COLO668 (cell line): ENCODE measurements at regions not wholly inside any gene's neighbourhood (a gene's known extent, or its start where the extent isn't known, plus 50 kb on each side); places are given as distances from the start of the nearest gene placed in this dataset.
"Not testable (repeated sequence)": the region's sequence is repeated elsewhere in the genome, so short reads cannot be mapped to it uniquely, and the experiment has no call there.

ENCODE experiments used
- DNase-seq: peaks from one replicate; lab custom pipeline; 2025; ENCODE audit not compliant: unreplicated experiment; lab: John Stamatoyannopoulos, UW

- DNase-seq = no peak
Observed at GRCh38 chr1:193905288-193906085, 719.1 kb upstream of the B3GALT2 start.

- DNase-seq = no peak
Observed at GRCh38 chr1:193891788-193892187, 705.4 kb upstream of the B3GALT2 start.

GRCh38 chr1:193890935-193891334 is 704.5 kb upstream of the B3GALT2 start:
- no peak for DNase-seq

DNA sequence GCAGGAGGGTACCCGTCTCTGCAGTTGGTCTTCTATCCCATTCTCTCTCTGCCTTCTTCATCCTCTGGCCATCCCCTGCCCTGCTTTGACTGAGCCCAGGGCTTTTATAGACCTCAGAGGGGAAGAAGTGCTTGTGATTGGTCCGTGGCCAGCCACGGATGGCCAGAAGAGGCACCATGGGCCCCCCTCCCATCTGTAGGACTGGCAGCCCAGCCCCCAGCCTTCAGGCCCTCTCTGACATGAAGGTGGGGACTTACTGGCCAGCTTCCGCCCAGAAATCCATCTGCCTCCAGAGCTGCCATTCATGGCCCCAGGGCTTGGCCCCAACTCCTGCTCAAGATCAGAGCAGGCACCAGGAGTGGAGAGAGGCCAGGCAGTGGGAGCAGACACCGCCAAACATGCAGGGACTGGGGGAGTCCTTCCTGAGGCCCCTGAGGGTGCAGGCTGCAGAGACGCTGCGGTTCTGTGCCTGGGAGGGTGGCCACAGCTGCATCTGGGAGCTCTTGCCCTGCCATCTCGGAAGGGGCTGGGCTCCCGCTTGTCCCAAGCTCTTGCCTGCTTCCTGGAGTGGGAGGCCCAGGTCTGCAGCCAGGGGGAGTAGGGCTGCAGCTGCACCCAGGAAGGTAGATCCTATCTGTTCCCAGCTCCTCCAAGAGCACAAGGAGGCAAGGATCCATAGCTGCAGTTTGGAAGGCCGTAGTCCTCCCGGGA is 698.6 kb upstream of the B3GALT2 start:
- no peak for DNase-seq

DNA sequence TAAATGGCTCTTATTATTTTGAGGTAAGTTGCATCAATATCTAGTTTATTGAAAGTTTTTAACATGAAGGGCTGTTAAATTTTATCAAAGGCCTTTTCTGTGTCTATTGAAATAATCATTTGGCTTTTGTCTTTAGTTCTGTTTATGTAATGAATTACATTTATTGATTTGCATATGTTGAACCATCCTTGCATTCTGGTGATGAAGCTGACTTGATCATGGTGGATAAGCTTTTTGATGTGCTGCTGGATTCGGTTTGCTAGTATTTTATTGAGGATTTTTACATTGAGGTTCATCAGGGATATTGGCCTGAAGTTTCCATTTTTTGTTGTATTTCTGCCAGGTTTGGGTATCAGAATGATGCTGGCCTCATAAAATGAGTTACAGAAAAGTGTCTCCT is 691.5 kb upstream of the B3GALT2 start:
- DNase-seq = not testable (repeated sequence)

DNA sequence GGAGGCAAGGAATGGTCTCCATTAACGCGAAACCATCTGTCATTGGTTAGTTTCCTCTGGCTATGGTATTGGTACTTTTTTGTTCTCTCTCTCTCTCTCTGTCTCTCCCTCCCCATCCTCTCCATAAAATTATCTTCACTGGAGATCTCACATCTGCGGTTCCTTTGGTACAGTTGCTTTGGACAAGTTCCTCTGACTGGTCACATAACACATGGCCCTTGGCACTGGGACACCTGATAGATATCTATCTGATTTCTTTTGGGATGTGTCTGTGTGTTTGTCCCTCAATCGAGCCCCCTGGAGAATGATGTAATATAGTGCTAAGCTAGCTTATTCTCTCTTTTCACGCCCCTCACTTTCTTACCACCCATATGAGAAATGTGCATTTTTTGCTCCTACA is 682.0 kb upstream of the B3GALT2 start:
- DNase-seq = no peak

GRCh38 chr1:193856261-193856660 is 669.8 kb upstream of the B3GALT2 start:
- DNase-seq = no peak

- DNase-seq = no peak
Observed at GRCh38 chr1:193850745-193851144, 664.3 kb upstream of the B3GALT2 start.

GRCh38 chr1:193846876-193847604 is 660.6 kb upstream of the B3GALT2 start:
- no peak for DNase-seq

DNA sequence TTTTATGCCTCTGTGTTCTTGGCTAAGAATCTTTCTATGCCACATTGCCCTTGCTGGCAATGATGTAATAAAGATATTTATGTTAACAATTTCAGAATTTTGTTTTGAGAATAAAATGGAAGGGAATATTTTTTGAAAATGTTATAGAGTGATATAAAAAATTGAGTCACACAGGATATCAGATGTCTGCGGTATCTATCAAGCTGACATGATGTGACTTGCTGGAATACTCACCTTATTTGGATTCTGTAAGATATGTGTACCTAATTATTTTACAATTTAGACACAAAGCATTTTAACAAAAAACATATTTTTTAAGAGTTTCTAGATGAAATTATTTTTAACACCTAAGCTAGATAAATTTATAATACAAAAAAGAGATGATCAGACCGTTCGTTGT is 660.0 kb upstream of the B3GALT2 start:
- DNase-seq = no peak

GRCh38 chr1:193841857-193842256 is 655.4 kb upstream of the B3GALT2 start:
- DNase-seq = no peak

- no peak for DNase-seq
Observed at GRCh38 chr1:193831465-193831864, 645.1 kb upstream of the B3GALT2 start.

DNA sequence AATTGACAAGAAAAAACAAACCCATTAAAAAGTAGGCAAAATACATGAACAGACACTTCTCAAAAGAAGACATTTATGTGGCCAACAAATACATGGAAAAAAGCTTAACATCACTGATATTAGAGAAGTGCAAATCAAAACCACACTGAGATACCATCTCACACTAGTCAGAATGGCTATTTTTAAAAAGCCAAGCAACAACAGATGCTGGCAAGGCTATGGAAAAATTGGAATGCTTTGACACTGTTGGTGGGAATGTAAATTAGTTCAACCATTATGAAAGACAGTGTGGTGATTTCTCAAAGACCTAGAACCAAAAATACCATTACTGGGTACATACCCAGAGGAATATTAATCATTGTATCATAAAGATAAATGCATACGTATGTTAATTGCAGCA is 641.1 kb upstream of the B3GALT2 start:
- DNase-seq = no peak

GRCh38 chr1:193819376-193819775 is 633.0 kb upstream of the B3GALT2 start:
- DNase-seq = no peak

DNA sequence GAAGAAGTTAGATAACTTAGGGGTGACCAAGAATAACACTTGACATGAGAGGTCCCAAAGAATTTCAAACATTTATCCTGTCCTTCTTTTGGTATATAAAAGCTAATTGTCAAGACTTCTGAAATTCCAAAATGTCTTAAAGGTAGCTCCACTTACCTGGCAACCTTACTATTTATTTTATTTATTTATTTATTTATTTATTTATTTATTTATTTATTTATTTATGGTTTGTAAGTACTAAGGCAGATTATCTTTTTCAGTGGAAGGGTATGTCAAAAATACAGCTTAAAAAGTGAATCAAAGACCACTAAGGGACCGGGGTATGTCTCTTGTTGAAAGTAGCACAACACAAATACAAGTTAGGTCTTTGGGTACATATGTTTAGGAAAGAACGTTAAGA is 620.8 kb upstream of the B3GALT2 start:
- DNase-seq = no peak

DNA sequence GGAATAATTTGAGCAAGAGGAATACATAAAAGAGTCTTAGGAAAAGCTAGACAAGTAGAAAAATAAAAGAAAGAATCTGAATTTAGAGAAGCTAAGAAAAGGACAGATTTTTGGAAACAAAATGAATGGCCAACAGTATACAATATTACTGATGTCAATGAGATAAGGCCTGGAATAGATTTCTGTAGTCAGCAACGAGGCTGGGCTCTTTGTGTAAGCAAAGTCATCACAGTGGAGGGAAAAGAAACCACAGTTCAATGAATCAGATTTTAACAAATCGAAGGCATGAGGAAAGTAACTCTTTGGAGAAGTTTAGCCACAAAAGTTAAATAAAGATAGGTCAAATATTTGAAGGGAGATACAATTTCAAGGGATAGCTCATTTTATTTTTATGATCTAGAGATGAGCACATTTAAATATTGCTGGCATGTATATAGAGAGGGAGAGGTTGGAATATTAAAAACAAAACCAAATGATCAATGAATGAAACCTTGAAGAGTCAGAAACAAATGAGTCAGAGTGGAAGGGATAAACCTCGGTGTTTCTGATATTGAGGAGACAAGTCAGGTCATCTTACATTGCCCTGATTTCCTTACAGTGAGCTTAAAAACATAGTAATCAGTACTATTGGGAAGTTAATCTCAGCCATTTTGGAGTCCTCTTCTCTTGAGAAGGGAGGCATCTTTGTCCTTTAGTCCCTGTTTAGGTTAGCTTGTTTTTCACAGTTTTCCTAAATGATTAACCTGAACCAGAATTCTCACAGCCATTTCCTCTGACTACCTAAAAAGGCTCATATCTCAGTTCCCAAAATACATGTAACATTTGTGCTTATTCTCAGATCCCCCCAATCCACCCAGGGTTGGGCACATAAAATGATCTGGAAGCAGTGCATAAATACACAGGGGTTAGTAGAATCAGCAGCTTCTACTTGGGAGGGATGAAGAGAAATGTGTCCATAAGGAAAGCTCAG is 620.0 kb upstream of the B3GALT2 start:
- DNase-seq = no peak

DNA sequence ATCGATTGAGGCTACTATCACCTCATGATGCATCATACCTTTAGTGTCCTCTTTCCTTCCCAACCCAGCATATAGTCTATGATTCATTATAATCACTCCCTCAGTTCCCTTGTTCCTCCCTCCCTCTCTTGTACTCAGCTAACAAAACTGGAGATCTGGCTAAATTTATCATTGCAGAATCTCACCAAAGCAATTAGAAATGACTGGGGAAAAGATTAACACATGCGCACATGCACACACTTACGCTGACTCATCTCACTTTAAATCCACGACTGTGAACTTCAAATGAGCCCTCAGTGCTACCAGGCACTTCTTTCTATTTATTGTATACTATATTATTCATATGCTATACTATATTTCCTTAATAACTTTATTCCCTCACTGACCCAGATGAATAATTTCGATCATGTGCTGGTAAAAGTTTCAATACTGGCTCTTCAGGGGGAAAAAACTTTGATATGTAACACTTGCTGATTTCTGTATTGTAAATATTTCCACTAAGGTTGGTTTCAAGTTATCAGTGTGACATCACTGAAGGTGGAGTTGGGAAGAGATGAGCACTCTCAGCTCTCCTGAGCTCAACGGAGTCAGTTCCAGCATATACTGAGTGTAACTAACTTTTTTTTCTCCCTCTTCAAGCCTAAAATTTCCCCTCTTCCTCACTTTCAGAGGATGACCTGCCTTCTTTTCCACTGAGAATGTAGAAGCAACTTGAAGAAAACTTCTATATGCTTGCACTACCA is 613.7 kb upstream of the B3GALT2 start:
- DNase-seq = no peak

GRCh38 chr1:193799371-193799770 is 613.0 kb upstream of the B3GALT2 start:
- DNase-seq = no peak

DNA sequence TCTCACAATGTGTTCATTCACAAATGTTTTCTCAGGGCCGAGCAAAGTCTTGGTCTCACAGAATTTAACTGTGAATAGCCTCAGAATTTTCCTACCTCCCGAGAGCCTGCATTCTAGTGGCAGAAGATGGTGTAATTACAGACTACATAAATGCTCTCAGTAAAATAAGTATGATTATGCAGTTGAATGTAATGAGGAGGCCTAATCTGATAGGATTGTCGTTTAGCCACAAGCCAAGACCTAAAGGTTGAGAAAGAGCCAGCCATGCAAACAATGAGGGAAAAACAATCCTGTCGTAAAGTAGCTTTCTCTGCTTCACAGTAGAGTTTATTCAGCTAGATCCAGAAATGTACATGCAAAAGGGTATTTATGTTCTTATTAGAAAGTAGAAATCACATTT is 607.8 kb upstream of the B3GALT2 start:
- no peak for DNase-seq

DNA sequence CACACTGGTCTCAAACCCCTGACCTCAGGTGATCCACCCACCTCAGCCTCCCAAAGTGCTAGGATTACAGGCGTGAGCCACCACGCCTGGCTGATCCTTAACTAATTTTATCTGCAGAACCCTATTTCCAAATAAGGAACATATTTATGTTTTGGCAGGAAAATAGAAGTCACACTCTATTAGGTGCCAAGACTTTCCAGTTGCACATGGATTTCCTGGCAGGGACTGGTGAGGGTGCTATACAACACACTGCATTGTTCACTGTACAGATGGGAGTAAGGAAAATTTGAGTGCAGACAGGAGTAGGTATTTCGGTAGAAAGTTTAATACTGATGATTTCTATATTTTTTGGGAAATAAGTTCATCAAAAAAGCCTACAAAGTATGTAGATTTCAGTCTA is 605.3 kb upstream of the B3GALT2 start:
- DNase-seq = no peak
